ENCODE measurements at regions not wholly inside any gene's neighbourhood (a gene's known extent, or its start where the extent isn't known, plus 50 kb on each side); places are given as distances from the start of the nearest gene placed in this dataset.
"Not testable (repeated sequence)": the region's sequence is repeated elsewhere in the genome, so short reads cannot be mapped to it uniquely, and the experiment has no call there.

GRCh38 chr17:16840219-16840618, 131.7 kb downstream of the TNFRSF13B start:
- TF ChIP-seq CTCF, POLR2A (IDR thresholded peaks at IDR 0.05): not testable (repeated sequence)

Data from uterus (tissue), 2 donors.